Parathyroid adenoma (tissue), 2 donors: ENCODE measurements at regions not wholly inside any gene's neighbourhood (a gene's known extent, or its start where the extent isn't known, plus 50 kb on each side); places are given as distances from the start of the nearest gene placed in this dataset.

Experiments used
- H2AFZ ChIP-seq: fragments of 300-600 bp; sonication (generic); one replicate; pipeline ENCODE4 v1.7.0; 2017; ENCODE audit warnings: antibody characterized with exemption, mild to moderate bottlenecking
- H3K27ac ChIP-seq: fragments of 300-600 bp; sonication (generic); one replicate; pipeline ENCODE4 v1.7.0; 2017
- H3K27me3 ChIP-seq: fragments of 300-600 bp; sonication (generic); one replicate; pipeline ENCODE4 v1.7.0; 2017; ENCODE audit warnings: low read length; ENCODE audit not compliant: control insufficient read depth, insufficient read depth
- H3K36me3 ChIP-seq: fragments of 300-600 bp; sonication (generic); one replicate; pipeline ENCODE4 v1.7.0; 2017; ENCODE audit warnings: low read length; ENCODE audit not compliant: control insufficient read depth, insufficient read depth
- H3K4me1 ChIP-seq: fragments of 300-600 bp; sonication (generic); one replicate; pipeline ENCODE4 v1.7.0; 2017; ENCODE audit warnings: control low read depth
- H3K4me2 ChIP-seq: fragments of 300-600 bp; sonication (generic); one replicate; pipeline ENCODE4 v1.7.0; 2017; ENCODE audit warnings: low read length
- H3K4me3 ChIP-seq: fragments of 300-600 bp; sonication (generic); one replicate; pipeline ENCODE4 v1.7.0; 2017; ENCODE audit warnings: low read depth, low read length
- H3K79me2 ChIP-seq: fragments of 300-600 bp; sonication (generic); one replicate; pipeline ENCODE4 v1.7.0; 2017; ENCODE audit warnings: control low read depth
- H3K9ac ChIP-seq: fragments of 300-600 bp; sonication (generic); one replicate; pipeline ENCODE4 v1.7.0; 2017; ENCODE audit warnings: mild to moderate bottlenecking
- H3K9me3 ChIP-seq: fragments of 300-600 bp; sonication (generic); one replicate; pipeline ENCODE4 v1.7.0; 2017; ENCODE audit warnings: low read length; ENCODE audit not compliant: control insufficient read depth
- CTCF ChIP-seq: fragments of 300-600 bp; sonication (generic); IDR thresholded peaks from one replicate; pipeline ENCODE4 v1.7.0; 2017; ENCODE audit warnings: antibody characterized with exemption, mild to moderate bottlenecking
- donor health status: primary hyperparathyroidism.

GRCh38 chr16:6190776-6191175 lies 1093.2 kb upstream of the EEF2KMT start:
- peak overlapping the region; percentile 21 for H2AFZ ChIP-seq
- H3K27me3 ChIP-seq = no peaks in the 10 kb centered on the region
- H3K79me2 ChIP-seq = no peaks in the 10 kb centered on the region
- no peak for TF ChIP-seq CTCF
- no peaks in the 10 kb centered on the region for H3K36me3 ChIP-seq
- no peak overlapping the region for H3K27ac ChIP-seq
- H3K9ac ChIP-seq = no peak overlapping the region
- H3K4me3 ChIP-seq = no peak overlapping the region
- no peaks in the 10 kb centered on the region for H3K4me1 ChIP-seq
- H3K9me3 ChIP-seq = no peaks in the 10 kb centered on the region
- H3K4me2 ChIP-seq = no peak overlapping the region

- H3K4me2 ChIP-seq = no peak overlapping the region
- no peaks in the 10 kb centered on the region for H3K79me2 ChIP-seq
- H3K27ac ChIP-seq = no peak overlapping the region
- TF ChIP-seq CTCF = no peak
- no peaks in the 10 kb centered on the region for H3K4me1 ChIP-seq
- H3K9ac ChIP-seq = no peak overlapping the region
- no peaks in the 10 kb centered on the region for H3K9me3 ChIP-seq
- H2AFZ ChIP-seq = peak overlapping the region; percentile 36
- no peaks in the 10 kb centered on the region for H3K36me3 ChIP-seq
- no peak overlapping the region for H3K4me3 ChIP-seq
- H3K27me3 ChIP-seq = no peaks in the 10 kb centered on the region
Observed at GRCh38 chr16:6189216-6189615, 1091.6 kb upstream of the EEF2KMT start.

GRCh38 chr16:6177616-6178180 lies 1080.1 kb upstream of the EEF2KMT start:
- no peaks in the 10 kb centered on the region for H3K36me3 ChIP-seq
- no peak overlapping the region for H3K4me2 ChIP-seq
- H3K27me3 ChIP-seq = no peaks in the 10 kb centered on the region
- H3K79me2 ChIP-seq = no peaks in the 10 kb centered on the region
- no peak overlapping the region for H3K4me3 ChIP-seq
- H3K4me1 ChIP-seq = peaks cover 4% of the 10 kb centered on the region
- H3K9me3 ChIP-seq = no peaks in the 10 kb centered on the region
- peak; percentile 35 for TF ChIP-seq CTCF
- H2AFZ ChIP-seq = no peak overlapping the region
- H3K9ac ChIP-seq = no peak overlapping the region
- H3K27ac ChIP-seq = no peak overlapping the region

- Histone ChIP-seq H3K9me3 (no peaks in the 10 kb centered on the region), H3K27me3 (no peaks in the 10 kb centered on the region), H3K4me2 (no peak overlapping the region), H3K9ac (no peak overlapping the region), H3K4me3 (no peak overlapping the region), H3K27ac (no peak overlapping the region), H3K4me1 (peaks cover 3% of the 10 kb centered on the region), H3K36me3 (no peaks in the 10 kb centered on the region), H3K79me2 (no peaks in the 10 kb centered on the region), H2AFZ (no peak overlapping the region)
- TF ChIP-seq CTCF = no peak
Observed at GRCh38 chr16:6170022-6170421, 1072.4 kb upstream of the EEF2KMT start.

- Histone ChIP-seq H3K36me3 (no peaks in the 10 kb centered on the region), H3K4me1 (peaks cover 3% of the 10 kb centered on the region), H3K79me2 (no peaks in the 10 kb centered on the region), H2AFZ (peak overlapping the region; percentile 9), H3K9me3 (no peaks in the 10 kb centered on the region), H3K4me3 (no peak overlapping the region), H3K27ac (no peak overlapping the region), H3K4me2 (no peak overlapping the region), H3K27me3 (no peaks in the 10 kb centered on the region), H3K9ac (no peak overlapping the region)
- TF ChIP-seq CTCF = peak; percentile 41
Observed at GRCh38 chr16:6165330-6165979, 1067.9 kb upstream of the EEF2KMT start.
